MG63 (cell line): ENCODE measurements at regions not wholly inside any gene's neighbourhood (a gene's known extent, or its start where the extent isn't known, plus 50 kb on each side); places are given as distances from the start of the nearest gene placed in this dataset.
A peak's percentile ranks its signal among the peaks of the same experiment; 100 is the strongest.

Experiments
- DNase-seq: peaks from one replicate; pipeline ENCODE4 v3.0.0-alpha.2; 2020
- H3K27me3 ChIP-seq: fragments of 250-450 bp; sonication (Bioruptor Pico); 2 replicates; pipeline ENCODE4 v1.5.1; 2020; ENCODE audit warnings: mild to moderate bottlenecking, moderate library complexity
- H3K36me3 ChIP-seq: fragments of 250-450 bp; sonication (Bioruptor Pico); 2 replicates; pipeline ENCODE4 v1.5.1; 2020; ENCODE audit warnings: mild to moderate bottlenecking, moderate library complexity
- H3K4me3 ChIP-seq: fragments of 250-450 bp; sonication (Bioruptor Pico); 2 replicates; pipeline ENCODE4 v1.5.1; 2020; ENCODE audit warnings: mild to moderate bottlenecking, moderate library complexity
- H3K9me3 ChIP-seq: fragments of 250-450 bp; sonication (Bioruptor Pico); 2 replicates; pipeline ENCODE4 v1.5.1; 2020; ENCODE audit warnings: mild to moderate bottlenecking, moderate library complexity

GRCh38 chr9:16154521-16155078, 601.8 kb downstream of the CCDC171 start:
- no peaks in the 10 kb centered on the region for H3K27me3 ChIP-seq
- no peaks in the 10 kb centered on the region for H3K36me3 ChIP-seq
- H3K4me3 ChIP-seq = no peak overlapping the region
- DNase-seq = peak; percentile 81
- no peaks in the 10 kb centered on the region for H3K9me3 ChIP-seq

- DNase-seq = no peak
- Histone ChIP-seq H3K4me3 (no peak overlapping the region), H3K27me3 (no peaks in the 10 kb centered on the region), H3K36me3 (no peaks in the 10 kb centered on the region), H3K9me3 (no peaks in the 10 kb centered on the region)
These were observed 603.0 kb downstream of the CCDC171 start for GRCh38 chr9:16155878-16156277.

GRCh38 chr9:16157216-16157615, 604.4 kb downstream of the CCDC171 start:
- Histone ChIP-seq H3K27me3 (no peaks in the 10 kb centered on the region), H3K36me3 (no peaks in the 10 kb centered on the region), H3K4me3 (no peak overlapping the region), H3K9me3 (no peaks in the 10 kb centered on the region)
- no peak for DNase-seq

- Histone ChIP-seq H3K27me3 (no peaks in the 10 kb centered on the region), H3K4me3 (no peak overlapping the region), H3K9me3 (no peaks in the 10 kb centered on the region), H3K36me3 (no peaks in the 10 kb centered on the region)
- no peak for DNase-seq
These were observed 604.8 kb downstream of the CCDC171 start for GRCh38 chr9:16157651-16158050.

GRCh38 chr9:16158093-16158492, 605.2 kb downstream of the CCDC171 start:
- no peaks in the 10 kb centered on the region for H3K9me3 ChIP-seq
- no peaks in the 10 kb centered on the region for H3K36me3 ChIP-seq
- no peak for DNase-seq
- H3K27me3 ChIP-seq = no peaks in the 10 kb centered on the region
- no peak overlapping the region for H3K4me3 ChIP-seq

- DNase-seq = no peak
- H3K9me3 ChIP-seq = peaks cover 4% of the 10 kb centered on the region; the same call in 1 of the 2 replicates
- H3K27me3 ChIP-seq = no peaks in the 10 kb centered on the region
- no peak overlapping the region for H3K4me3 ChIP-seq
- H3K36me3 ChIP-seq = no peaks in the 10 kb centered on the region
These were observed 608.6 kb downstream of the CCDC171 start for GRCh38 chr9:16161483-16161882.

GRCh38 chr9:16170119-16170518, 617.3 kb downstream of the CCDC171 start:
- DNase-seq = no peak
- H3K27me3 ChIP-seq = no peaks in the 10 kb centered on the region; the same call in 1 of the 2 replicates
- no peaks in the 10 kb centered on the region for H3K9me3 ChIP-seq
- no peaks in the 10 kb centered on the region for H3K36me3 ChIP-seq
- H3K4me3 ChIP-seq = no peak overlapping the region

GRCh38 chr9:16171911-16172310, 619.1 kb downstream of the CCDC171 start:
- no peaks in the 10 kb centered on the region for H3K36me3 ChIP-seq
- H3K27me3 ChIP-seq = no peaks in the 10 kb centered on the region; the same call in 1 of the 2 replicates
- no peak for DNase-seq
- H3K9me3 ChIP-seq = no peaks in the 10 kb centered on the region
- no peak overlapping the region for H3K4me3 ChIP-seq

GRCh38 chr9:16172796-16173195, 620.0 kb downstream of the CCDC171 start:
- Histone ChIP-seq H3K36me3 (no peaks in the 10 kb centered on the region), H3K9me3 (no peaks in the 10 kb centered on the region)
- no peak for DNase-seq

GRCh38 chr9:16174915-16175314, 622.1 kb downstream of the CCDC171 start:
- no peaks in the 10 kb centered on the region for H3K9me3 ChIP-seq
- no peaks in the 10 kb centered on the region; the same call in 1 of the 2 replicates for H3K27me3 ChIP-seq
- DNase-seq = no peak
- no peaks in the 10 kb centered on the region for H3K36me3 ChIP-seq
- H3K4me3 ChIP-seq = no peak overlapping the region

More at GRCh38 chr9:16172796-16173195, 620.0 kb downstream of the CCDC171 start:
- Histone ChIP-seq H3K27me3 (no peaks in the 10 kb centered on the region; the same call in 1 of the 2 replicates), H3K4me3 (no peak overlapping the region)

GRCh38 chr9:16175461-16175860, 622.6 kb downstream of the CCDC171 start:
- Histone ChIP-seq H3K9me3 (no peaks in the 10 kb centered on the region), H3K4me3 (no peak overlapping the region), H3K36me3 (no peaks in the 10 kb centered on the region), H3K27me3 (no peaks in the 10 kb centered on the region; the same call in 1 of the 2 replicates)
- peak; percentile 89 for DNase-seq

- no peak overlapping the region for H3K4me3 ChIP-seq
- no peak for DNase-seq
- H3K9me3 ChIP-seq = no peaks in the 10 kb centered on the region
- H3K36me3 ChIP-seq = no peaks in the 10 kb centered on the region
- no peaks in the 10 kb centered on the region for H3K27me3 ChIP-seq
These were observed 625.5 kb downstream of the CCDC171 start for GRCh38 chr9:16178294-16178693.

- no peaks in the 10 kb centered on the region for H3K36me3 ChIP-seq
- no peaks in the 10 kb centered on the region for H3K9me3 ChIP-seq
- no peak overlapping the region for H3K4me3 ChIP-seq
- no peaks in the 10 kb centered on the region for H3K27me3 ChIP-seq
- DNase-seq = no peak
These were observed 626.7 kb downstream of the CCDC171 start for GRCh38 chr9:16179566-16179965.

GRCh38 chr9:16180091-16180490, 627.2 kb downstream of the CCDC171 start:
- peaks cover 2% of the 10 kb centered on the region for H3K9me3 ChIP-seq
- H3K27me3 ChIP-seq = no peaks in the 10 kb centered on the region
- no peak overlapping the region for H3K4me3 ChIP-seq
- H3K36me3 ChIP-seq = no peaks in the 10 kb centered on the region
- DNase-seq = no peak

GRCh38 chr9:16180546-16180945, 627.7 kb downstream of the CCDC171 start:
- peak; percentile 83 for DNase-seq
- Histone ChIP-seq H3K27me3 (no peaks in the 10 kb centered on the region), H3K36me3 (no peaks in the 10 kb centered on the region), H3K4me3 (no peak overlapping the region), H3K9me3 (peaks cover 5% of the 10 kb centered on the region)

- H3K36me3 ChIP-seq = no peaks in the 10 kb centered on the region
- H3K9me3 ChIP-seq = peaks cover 10% of the 10 kb centered on the region
- no peaks in the 10 kb centered on the region for H3K27me3 ChIP-seq
- H3K4me3 ChIP-seq = no peak overlapping the region
- no peak for DNase-seq
These were observed 628.7 kb downstream of the CCDC171 start for GRCh38 chr9:16181539-16181938.

GRCh38 chr9:16182784-16183183, 629.9 kb downstream of the CCDC171 start:
- H3K9me3 ChIP-seq = peaks cover 16% of the 10 kb centered on the region

GRCh38 chr9:16184964-16185646, 632.3 kb downstream of the CCDC171 start:
- Histone ChIP-seq H3K27me3 (no peaks in the 10 kb centered on the region), H3K4me3 (no peak overlapping the region)
- peak; percentile 92 for DNase-seq

More at GRCh38 chr9:16182784-16183183, 629.9 kb downstream of the CCDC171 start:
- H3K27me3 ChIP-seq = no peaks in the 10 kb centered on the region
- DNase-seq = no peak
- H3K4me3 ChIP-seq = no peak overlapping the region
- no peaks in the 10 kb centered on the region for H3K36me3 ChIP-seq

More at GRCh38 chr9:16184964-16185646, 632.3 kb downstream of the CCDC171 start:
- H3K9me3 ChIP-seq = peaks cover 22% of the 10 kb centered on the region
- no peaks in the 10 kb centered on the region for H3K36me3 ChIP-seq
